Stimulated activated CD4-positive, alpha-beta T cell treated with anti-CD3 and anti-CD28 coated beads, Interleukin-1b, Interleukin-23, amount 100 ng/mL, for 1 hour (primary cell): ENCODE measurements at regions not wholly inside any gene's neighbourhood (a gene's known extent, or its start where the extent isn't known, plus 50 kb on each side); places are given as distances from the start of the nearest gene placed in this dataset.

Experiments
- DNase-seq, 2 donors: peaks; one replicate each; pipeline ENCODE4 v3.0.0-alpha.2; 2020; ENCODE audit warnings: low read depth in 2 of 2

DNA sequence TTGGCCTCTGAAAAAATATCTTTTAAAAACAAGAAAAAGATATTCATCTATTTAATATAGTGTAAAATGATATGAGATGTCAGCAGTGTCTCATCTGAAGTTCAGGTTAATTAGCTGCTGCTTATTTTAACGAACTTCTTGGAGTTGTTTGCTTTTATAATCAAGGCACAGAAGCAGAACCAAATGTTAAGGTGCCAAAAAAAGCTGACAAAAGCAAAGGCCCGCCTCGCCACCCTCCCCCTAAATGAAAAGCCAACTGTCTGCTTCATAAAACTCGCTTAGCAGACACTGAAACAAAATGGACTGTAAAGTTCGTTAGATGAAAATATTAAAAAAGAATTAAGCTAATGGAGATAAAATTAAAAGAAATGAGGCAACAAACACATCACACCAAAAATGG lies 562.6 kb downstream of the ZEB2 start:
- DNase-seq = no peak

GRCh38 chr2:143955401-143956065 lies 564.4 kb downstream of the ZEB2 start:
- no peak for DNase-seq

DNA sequence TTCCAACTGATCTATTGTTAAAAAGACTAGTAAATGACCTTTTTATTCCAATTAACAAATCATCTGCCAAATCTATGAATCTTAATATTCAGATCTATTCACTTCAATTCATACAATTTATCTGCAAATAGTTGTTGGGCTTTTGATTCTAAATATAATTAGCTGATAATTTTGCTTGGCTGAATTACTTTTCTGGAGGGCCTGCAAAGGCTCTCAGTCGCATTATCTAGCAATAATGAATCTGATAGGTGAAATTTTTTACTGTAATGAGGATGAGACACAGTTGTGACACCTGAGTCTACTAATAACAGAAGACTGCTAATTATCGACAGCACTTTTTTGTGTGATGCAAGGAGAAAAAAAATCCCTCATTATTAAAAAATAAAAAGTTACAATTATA lies 565.1 kb downstream of the ZEB2 start:
- DNase-seq = no peak

DNA sequence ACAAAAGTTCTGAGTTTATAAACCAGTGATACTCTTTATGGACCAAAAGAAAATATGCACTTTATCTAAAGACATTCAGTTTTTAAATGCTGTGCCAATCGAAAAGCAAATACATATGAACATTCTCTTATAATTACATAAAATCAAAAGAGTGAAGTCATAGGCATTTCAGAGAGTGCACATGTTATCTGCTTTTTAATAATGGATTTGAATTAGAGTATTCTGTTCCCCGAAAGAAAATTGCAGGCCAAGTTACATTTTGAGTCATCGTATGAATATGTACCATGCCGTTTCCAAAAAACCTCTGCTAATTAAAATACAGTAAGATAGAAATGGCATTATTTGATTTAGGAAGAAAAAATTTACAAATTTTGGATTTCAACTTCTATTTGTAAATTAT lies 565.7 kb downstream of the ZEB2 start:
- no peak for DNase-seq

GRCh38 chr2:143953451-143954030 lies 566.4 kb downstream of the ZEB2 start:
- DNase-seq = no peak

DNA sequence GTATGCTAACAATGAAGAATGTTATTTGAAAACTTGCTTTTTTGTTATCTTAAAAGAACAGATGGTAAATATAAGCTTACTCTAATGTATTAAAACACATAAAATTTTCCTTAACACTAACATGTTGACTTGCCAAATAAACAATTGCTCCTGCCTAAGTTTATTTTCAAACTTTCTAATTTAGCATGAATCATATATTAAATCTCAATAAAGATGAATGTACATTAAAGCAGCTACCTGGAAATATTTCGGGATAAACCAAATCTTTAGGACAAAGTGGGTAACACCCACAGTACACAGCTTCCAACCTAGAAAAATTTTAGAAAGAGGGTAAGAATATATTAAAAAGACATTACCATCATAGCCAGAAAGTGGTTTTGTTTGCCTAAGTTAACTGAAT lies 567.4 kb downstream of the ZEB2 start:
- DNase-seq = no peak

GRCh38 chr2:143950704-143951103 lies 569.2 kb downstream of the ZEB2 start:
- DNase-seq = no peak

DNA sequence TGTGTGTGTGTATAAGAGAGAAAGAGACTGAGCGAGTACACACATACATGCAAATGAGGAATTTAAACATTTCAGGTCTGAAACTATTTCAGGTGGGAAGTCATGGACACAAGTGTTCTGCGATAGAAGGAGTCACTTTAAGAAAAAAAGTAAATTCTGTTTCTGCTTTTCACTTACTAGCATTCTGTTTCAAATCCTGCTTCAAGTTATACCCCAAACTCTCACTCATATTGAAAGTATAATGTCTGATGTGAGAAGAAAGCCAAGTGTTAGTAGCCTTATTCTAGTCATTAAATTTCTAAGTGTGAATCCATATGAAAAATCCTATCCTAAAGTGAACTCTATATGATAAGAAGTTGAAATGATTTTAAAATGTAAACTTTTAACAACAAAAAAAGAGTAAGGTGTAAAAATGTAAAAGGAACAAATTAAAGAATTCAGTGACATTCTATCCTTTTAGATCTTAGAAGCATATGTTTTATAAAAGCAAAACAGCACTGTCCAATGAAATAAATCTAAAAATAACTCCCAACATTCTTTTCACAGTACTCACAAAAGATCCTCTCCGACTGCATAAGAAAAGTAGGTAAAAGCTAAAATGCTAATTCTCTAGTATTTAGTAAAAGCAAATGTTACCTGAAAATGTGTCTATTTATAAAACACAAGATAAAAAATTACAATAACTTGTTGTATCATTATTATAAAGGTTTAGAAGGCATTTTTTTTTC lies 570.6 kb downstream of the ZEB2 start:
- DNase-seq = no peak

- no peak for DNase-seq
These were observed 571.2 kb downstream of the ZEB2 start for GRCh38 chr2:143948710-143949109.

- DNase-seq = no peak
These were observed 573.2 kb downstream of the ZEB2 start for GRCh38 chr2:143946436-143947391.

- DNase-seq = no peak
These were observed 577.4 kb downstream of the ZEB2 start for GRCh38 chr2:143942486-143942885.

- DNase-seq = no peak
These were observed 579.2 kb downstream of the ZEB2 start for GRCh38 chr2:143940720-143941119.

GRCh38 chr2:143939626-143940330 lies 580.1 kb downstream of the ZEB2 start:
- DNase-seq = no peak

GRCh38 chr2:143937723-143938350 lies 582.1 kb downstream of the ZEB2 start:
- DNase-seq = no peak

- DNase-seq = no peak
These were observed 582.8 kb downstream of the ZEB2 start for GRCh38 chr2:143936848-143937722.

GRCh38 chr2:143936538-143936847 lies 583.4 kb downstream of the ZEB2 start:
- no peak for DNase-seq

DNA sequence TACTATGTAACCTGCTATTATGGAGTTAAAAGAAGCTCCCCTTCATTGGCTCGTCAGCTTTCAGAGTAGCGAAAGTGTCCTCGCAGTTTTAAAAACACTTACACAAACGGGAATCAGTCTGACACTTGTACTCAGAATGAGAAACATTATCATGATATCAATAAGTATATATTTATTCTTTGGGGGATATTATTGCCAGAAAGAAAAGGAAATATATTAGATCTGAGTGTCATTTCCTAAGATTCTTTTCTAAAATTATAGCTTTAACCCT lies 584.5 kb downstream of the ZEB2 start:
- no peak for DNase-seq

GRCh38 chr2:143934626-143935481 lies 585.1 kb downstream of the ZEB2 start:
- no peak for DNase-seq

DNA sequence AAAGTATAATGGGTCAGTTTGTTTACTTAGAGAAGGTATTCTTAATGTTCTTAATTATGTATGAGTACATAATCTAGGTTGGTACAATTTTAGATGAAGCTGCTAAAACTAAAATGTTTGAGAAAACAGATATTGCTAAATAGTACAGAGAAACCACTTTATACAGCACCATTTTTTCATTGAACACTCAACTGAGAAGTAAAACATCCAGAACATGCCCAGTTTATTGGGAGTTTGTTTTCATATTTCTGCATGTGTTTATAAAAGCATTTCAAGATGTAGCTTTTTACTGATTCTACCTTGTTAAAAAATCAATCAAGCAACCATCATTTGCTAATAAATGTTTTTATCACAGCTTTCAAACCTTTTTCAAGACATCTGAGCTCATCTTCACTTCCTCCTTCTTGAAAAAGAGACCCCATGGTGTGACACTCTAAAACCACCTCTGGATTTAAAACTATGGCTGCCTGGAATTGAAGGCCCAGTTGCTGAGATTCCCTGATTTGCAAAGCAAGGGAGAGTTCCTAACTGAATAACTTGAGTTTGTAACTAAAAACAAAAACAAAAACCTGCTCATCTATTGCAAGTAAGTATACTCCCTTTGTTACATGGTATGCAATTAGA lies 585.9 kb downstream of the ZEB2 start:
- DNase-seq = no peak
